Epithelial cell of esophagus (primary cell): ENCODE measurements at regions not wholly inside any gene's neighbourhood (a gene's known extent, or its start where the extent isn't known, plus 50 kb on each side); places are given as distances from the start of the nearest gene placed in this dataset.

ENCODE experiments used
- DNase-seq: peaks from one replicate; pipeline ENCODE4 v3.0.0; 2010; ENCODE audit warnings: low read depth
- H3K4me3 ChIP-seq: 2 replicates; pipeline ENCODE4 v1.5.1; 2011; ENCODE audit warnings: mild to moderate bottlenecking, low read length, control low read depth
- TF ChIP-seq, protein P1 (sequence below): IDR thresholded peaks from 2 replicates; pipeline ENCODE4 v1.5.1; 2011; ENCODE audit warnings: low read depth, mild to moderate bottlenecking, low read length, control low read depth, inconsistent platforms; ENCODE audit not compliant: insufficient read depth; ENCODE audit errors: missing control alignments

GRCh38 chr13:85427416-85427815 is 371.8 kb downstream of the SLITRK6 start:
- DNase-seq, result peak; percentile 18
- no peak overlapping the region for H3K4me3 ChIP-seq
- TF ChIP-seq, protein P1, sequence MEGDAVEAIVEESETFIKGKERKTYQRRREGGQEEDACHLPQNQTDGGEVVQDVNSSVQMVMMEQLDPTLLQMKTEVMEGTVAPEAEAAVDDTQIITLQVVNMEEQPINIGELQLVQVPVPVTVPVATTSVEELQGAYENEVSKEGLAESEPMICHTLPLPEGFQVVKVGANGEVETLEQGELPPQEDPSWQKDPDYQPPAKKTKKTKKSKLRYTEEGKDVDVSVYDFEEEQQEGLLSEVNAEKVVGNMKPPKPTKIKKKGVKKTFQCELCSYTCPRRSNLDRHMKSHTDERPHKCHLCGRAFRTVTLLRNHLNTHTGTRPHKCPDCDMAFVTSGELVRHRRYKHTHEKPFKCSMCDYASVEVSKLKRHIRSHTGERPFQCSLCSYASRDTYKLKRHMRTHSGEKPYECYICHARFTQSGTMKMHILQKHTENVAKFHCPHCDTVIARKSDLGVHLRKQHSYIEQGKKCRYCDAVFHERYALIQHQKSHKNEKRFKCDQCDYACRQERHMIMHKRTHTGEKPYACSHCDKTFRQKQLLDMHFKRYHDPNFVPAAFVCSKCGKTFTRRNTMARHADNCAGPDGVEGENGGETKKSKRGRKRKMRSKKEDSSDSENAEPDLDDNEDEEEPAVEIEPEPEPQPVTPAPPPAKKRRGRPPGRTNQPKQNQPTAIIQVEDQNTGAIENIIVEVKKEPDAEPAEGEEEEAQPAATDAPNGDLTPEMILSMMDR, result no peak

GRCh38 chr13:85420136-85420535 is 379.1 kb downstream of the SLITRK6 start:
- DNase-seq, result no peak
- H3K4me3 ChIP-seq, result no peak overlapping the region
- TF ChIP-seq, protein P1, result no peak

DNA sequence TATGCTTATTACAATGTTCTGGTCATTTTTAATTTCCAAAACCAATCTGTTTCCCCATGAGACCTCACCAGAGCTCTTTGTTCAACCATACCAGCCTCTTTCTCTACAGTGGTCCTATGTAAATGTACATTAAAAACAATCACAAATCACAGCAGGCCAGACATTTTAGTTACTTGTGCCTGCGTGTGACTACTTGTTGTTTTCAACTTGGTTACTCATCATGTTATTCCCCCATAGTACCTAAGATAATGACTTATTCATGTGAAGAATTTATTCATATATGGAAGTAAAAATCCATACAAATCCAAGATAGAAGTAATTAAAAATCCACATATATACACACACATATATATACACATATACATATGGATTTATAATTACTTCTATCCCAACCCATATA is 379.6 kb downstream of the SLITRK6 start:
- TF ChIP-seq, protein P1, result no peak
- peak; percentile 74 for DNase-seq
- H3K4me3 ChIP-seq, result no peak overlapping the region

GRCh38 chr13:85417807-85418206 is 381.4 kb downstream of the SLITRK6 start:
- no peak for DNase-seq
- TF ChIP-seq, protein P1, result no peak
- no peak overlapping the region for H3K4me3 ChIP-seq

DNA sequence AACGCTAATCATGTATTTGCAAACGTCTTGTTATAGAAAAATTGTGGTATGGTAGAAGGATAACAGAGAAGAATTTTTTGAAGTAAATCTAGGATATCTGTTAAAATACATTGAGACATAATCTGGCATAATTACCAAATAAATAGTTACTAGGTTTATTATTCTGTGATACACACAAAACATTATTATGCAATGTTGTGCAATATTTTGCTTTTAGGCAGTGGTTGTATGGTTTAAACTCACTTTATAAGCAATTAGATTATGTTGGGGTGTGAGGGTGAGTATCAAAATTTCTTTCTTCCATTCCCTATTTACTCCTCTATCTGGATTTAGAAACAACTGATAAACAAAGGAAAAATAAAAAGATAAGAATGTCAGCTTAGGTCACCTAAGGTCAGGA is 385.6 kb downstream of the SLITRK6 start:
- TF ChIP-seq, protein P1, result no peak
- no peak for DNase-seq
- no peak overlapping the region for H3K4me3 ChIP-seq

- H3K4me3 ChIP-seq, result no peak overlapping the region
- no peak for DNase-seq
- TF ChIP-seq, protein P1, result no peak
These were observed 386.8 kb downstream of the SLITRK6 start for GRCh38 chr13:85412448-85412847.

DNA sequence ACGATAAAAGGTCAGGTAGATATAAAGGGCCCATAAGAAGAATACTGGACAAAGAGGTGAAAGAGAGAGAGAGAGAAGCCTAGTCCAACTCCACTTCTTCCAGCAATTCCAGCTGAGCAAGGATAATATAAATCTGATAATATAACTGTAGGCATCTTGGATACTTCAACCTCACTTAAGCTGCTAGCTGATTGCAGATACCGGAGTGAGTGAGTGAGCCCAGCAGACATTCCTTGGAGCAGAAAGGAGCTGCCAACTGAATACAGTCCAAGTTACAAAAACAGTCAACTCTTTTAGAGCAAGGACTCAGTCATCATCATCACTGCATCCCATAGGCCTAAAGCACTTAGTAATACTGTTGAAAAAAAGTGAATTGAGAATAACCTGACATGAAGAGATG is 387.6 kb downstream of the SLITRK6 start:
- TF ChIP-seq, protein P1, result no peak
- no peak for DNase-seq

More for the DNA sequence above, 387.6 kb downstream of the SLITRK6 start:
- H3K4me3 ChIP-seq, result no peak overlapping the region
